GM23338 (cell line): ENCODE measurements at regions not wholly inside any gene's neighbourhood (a gene's known extent, or its start where the extent isn't known, plus 50 kb on each side); places are given as distances from the start of the nearest gene placed in this dataset.

Source experiments
- CREB1 ChIP-seq: fragments of 250-450 bp; sonication (Bioruptor Pico); IDR thresholded peaks from 2 replicates; pipeline ENCODE4 v1.5.0; 2020; ENCODE audit warnings: low read depth, mild to moderate bottlenecking, moderate library complexity
- ETS1 ChIP-seq: IDR thresholded peaks from 2 replicates; pipeline ENCODE4 v1.6.1; 2016; ENCODE audit warnings: antibody characterized with exemption
- EZH2 ChIP-seq: fragments of 200-600 bp; sonication (generic); IDR thresholded peaks from one replicate; pipeline ENCODE4 v1.8.0; 2017; ENCODE audit warnings: antibody characterized with exemption, mild to moderate bottlenecking, low read depth; ENCODE audit not compliant: unreplicated experiment
- NANOG ChIP-seq: IDR thresholded peaks from 2 replicates; pipeline ENCODE4 v1.6.1; 2016; ENCODE audit warnings: antibody characterized with exemption, borderline replicate concordance
- POLR2AphosphoS5 ChIP-seq: IDR thresholded peaks from 2 replicates; pipeline ENCODE4 v1.6.1; 2016; ENCODE audit warnings: antibody characterized with exemption, low read depth
- REST ChIP-seq: IDR thresholded peaks from one replicate; pipeline ENCODE4 v1.6.1; 2018; ENCODE audit warnings: antibody characterized with exemption; ENCODE audit not compliant: unreplicated experiment
- STAT1 ChIP-seq: IDR thresholded peaks from one replicate; pipeline ENCODE4 v1.6.1; 2016; ENCODE audit warnings: antibody characterized with exemption; ENCODE audit not compliant: unreplicated experiment
- ZNF114 ChIP-seq: fragments of 250-450 bp; sonication (Bioruptor Pico); IDR thresholded peaks from 2 replicates; pipeline ENCODE4 v1.5.0; 2020; ENCODE audit warnings: mild to moderate bottlenecking, moderate library complexity
- ZNF331 ChIP-seq: fragments of 250-450 bp; sonication (Bioruptor Pico); IDR thresholded peaks from 2 replicates; pipeline ENCODE4 v1.5.0; 2020; ENCODE audit warnings: low read depth, mild to moderate bottlenecking, moderate library complexity
- ZNF462 ChIP-seq: fragments of 250-450 bp; sonication (Bioruptor Pico); IDR thresholded peaks from 2 replicates; pipeline ENCODE4 v1.5.0; 2020; ENCODE audit warnings: mild to moderate bottlenecking, moderate library complexity

GRCh38 chr21:31505975-31506374 lies 153.5 kb upstream of the SOD1 start (continued):
- TF ChIP-seq ZNF462 (CRISPR knock-in tag) (no peak), ZNF114 (no peak), ZNF331 (CRISPR knock-in tag) (no peak), POLR2AphosphoS5 (no peak), NANOG (no peak), STAT1 (no peak), CREB1 (CRISPR knock-in tag) (no peak), EZH2 (no peak), REST (no peak), ETS1 (no peak)
